ENCODE measurements at regions not wholly inside any gene's neighbourhood (a gene's known extent, or its start where the extent isn't known, plus 50 kb on each side); places are given as distances from the start of the nearest gene placed in this dataset.

- Histone ChIP-seq H4K8ac (ENCODE audit: extremely low read depth, insufficient read depth, low read length) (no peak overlapping the region), H3K4ac (replicated peaks; ENCODE audit: insufficient read length, low read depth, low read length) (no peak overlapping the region), H2AK5ac (ENCODE audit: low read depth, low read length) (no peak overlapping the region), H4K5ac (ENCODE audit: insufficient read length, low read depth, low read length) (no peak overlapping the region), H3K4me2 (ENCODE audit: insufficient read depth in 1 of 2, low read depth in 2 of 2, low read length in 2 of 2) (no peak overlapping the region), H3K27ac (ENCODE audit: low read depth, low read length) (no peak overlapping the region), H4K91ac (replicated peaks; ENCODE audit: insufficient read length, low read length) (no peak overlapping the region), H2BK5ac (ENCODE audit: low read depth, low read length) (no peak overlapping the region), H3K36me3 (ENCODE audit: control insufficient read depth in 2 of 4, insufficient read depth in 4 of 4, low read length in 3 of 4) (no peaks in the 10 kb centered on the region), H3K56ac (replicated peaks; ENCODE audit: insufficient read length, low read depth, low read length) (no peak overlapping the region), H3K27me3 (replicated peaks in 1 of 4; ENCODE audit: control insufficient read depth in 3 of 4, extremely low read depth in 1 of 4, insufficient read depth in 3 of 4, low read length in 3 of 4) (no peaks in the 10 kb centered on the region), H3K23me2 (ENCODE audit: low read depth, low read length) (no peaks in the 10 kb centered on the region), H4K20me1 (replicated peaks in 1 of 2; ENCODE audit: control insufficient read depth in 1 of 2, insufficient read depth in 2 of 2, low read length in 2 of 2) (no peaks in the 10 kb centered on the region), H3K18ac (ENCODE audit: extremely low read depth, low read length) (no peak overlapping the region), H3K9me3 (ENCODE audit: insufficient read depth in 2 of 2, low read depth in 1 of 2, low read length in 1 of 2) (no peaks in the 10 kb centered on the region), H2BK20ac (ENCODE audit: low read length) (no peak overlapping the region), H2BK12ac (ENCODE audit: low read depth, low read length) (no peak overlapping the region), H3K4me1 (replicated peaks in 1 of 4; ENCODE audit: control insufficient read depth in 3 of 4, insufficient read depth in 4 of 4, low read length in 3 of 4) (no peaks in the 10 kb centered on the region), H3K23ac (ENCODE audit: insufficient read length) (no peak overlapping the region), H2AFZ (ENCODE audit: low read length) (no peak overlapping the region), H3K9ac (replicated peaks in 1 of 4; ENCODE audit: extremely low read depth in 1 of 4, low read depth in 3 of 4, low read length in 3 of 4) (no peak overlapping the region), H3K4me3 (ENCODE audit: extremely low read depth in 1 of 4, insufficient read depth in 2 of 4, low read depth in 3 of 4, low read length in 4 of 4) (no peak overlapping the region), H2BK15ac (ENCODE audit: low read length) (no peak overlapping the region), H3K14ac (ENCODE audit: insufficient read length) (no peak overlapping the region), H2BK120ac (replicated peaks; ENCODE audit: low read depth, low read length) (no peak overlapping the region), H3K79me2 (ENCODE audit: control insufficient read depth in 1 of 2, insufficient read depth in 2 of 2, low read length in 2 of 2) (no peaks in the 10 kb centered on the region), H3K79me1 (ENCODE audit: low read depth, low read length) (no peaks in the 10 kb centered on the region)
- ChIA-PET POLR2A (ENCODE audit: partially characterized antibody) (no interaction called here), CTCF (ENCODE audit: partially characterized antibody) (no interaction called here)
- DNase-seq (ENCODE audit: low read depth in 1 of 2, low spot score in 2 of 2): no peak
- TF ChIP-seq BACH1 (IDR thresholded peaks at IDR 0.05; ENCODE audit: low read length) (no peak), SIX5 (IDR thresholded peaks at IDR 0.05; ENCODE audit: low read depth, low read length) (no peak), CHD2 (IDR thresholded peaks at IDR 0.05; ENCODE audit: low read length) (no peak), GABPA (IDR thresholded peaks at IDR 0.05; ENCODE audit: borderline replicate concordance, insufficient read depth, low read length) (no peak), NANOG (IDR thresholded peaks at IDR 0.05; ENCODE audit: insufficient read depth, low read depth, low read length, poor library complexity, severe bottlenecking) (no peak), YY1 (IDR thresholded peaks at IDR 0.05; ENCODE audit: low read depth, low read length) (no peak), SAP30 (IDR thresholded peaks at IDR 0.05; ENCODE audit: insufficient read depth, insufficient replicate concordance, low read length) (no peak), BCL11A (IDR thresholded peaks at IDR 0.05; ENCODE audit: low read depth in 2 of 2, low read length in 2 of 2) (no peak)
- FAIRE-seq: no peak
Measured at GRCh38 chrX:146433771-146434170, 375.8 kb upstream of the CXorf51B start.

All from H1 (cell line).